HPDE6-E6E7 (cell line): ENCODE measurements at regions not wholly inside any gene's neighbourhood (a gene's known extent, or its start where the extent isn't known, plus 50 kb on each side); places are given as distances from the start of the nearest gene placed in this dataset.

Experiments
- DNase-seq: peaks from one replicate; pipeline ENCODE4 v3.0.0; 2011; ENCODE audit warnings: missing footprints; ENCODE audit errors: extremely low spot score

DNA sequence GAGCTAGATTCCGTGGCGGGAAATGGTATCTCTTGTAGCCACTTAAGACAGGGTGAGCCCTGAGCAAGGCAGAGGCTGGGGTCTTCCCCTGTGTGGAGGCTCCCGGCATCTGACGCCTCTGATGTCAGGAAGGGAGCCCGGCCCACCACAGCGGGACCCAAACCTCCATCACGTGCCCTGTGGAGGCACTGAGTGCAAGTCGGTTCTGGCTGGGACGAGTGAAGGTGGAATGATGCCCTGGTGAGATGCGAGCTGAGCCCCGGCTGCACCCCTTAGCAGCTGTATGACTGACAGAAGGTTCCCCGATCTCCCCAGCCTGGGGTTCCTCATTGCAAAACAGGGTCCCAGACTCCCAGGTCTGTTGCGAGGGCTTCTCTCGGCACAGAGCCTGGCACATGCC, 187.4 kb upstream of the TNRC6C start:
- no peak for DNase-seq

DNA sequence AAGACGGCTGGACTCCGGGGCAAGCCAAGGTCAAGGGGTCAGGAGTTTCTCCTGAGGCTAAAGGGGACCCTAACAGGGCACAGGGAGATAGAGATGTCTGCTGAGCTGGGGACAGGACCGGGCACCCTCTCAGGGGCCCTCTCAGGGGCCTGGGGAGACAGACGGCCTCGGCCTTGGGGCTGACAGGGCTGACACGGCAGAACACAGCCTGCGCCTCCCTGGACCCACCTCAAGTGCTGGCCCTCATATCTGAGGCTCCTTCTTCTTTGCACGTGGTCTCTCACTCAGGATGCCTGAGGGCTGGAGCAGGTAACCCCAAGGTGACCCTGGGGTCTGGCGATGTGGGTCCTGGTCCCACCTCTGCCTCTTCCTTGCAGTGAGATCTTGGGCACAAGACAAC, 186.9 kb upstream of the TNRC6C start:
- no peak for DNase-seq

DNA sequence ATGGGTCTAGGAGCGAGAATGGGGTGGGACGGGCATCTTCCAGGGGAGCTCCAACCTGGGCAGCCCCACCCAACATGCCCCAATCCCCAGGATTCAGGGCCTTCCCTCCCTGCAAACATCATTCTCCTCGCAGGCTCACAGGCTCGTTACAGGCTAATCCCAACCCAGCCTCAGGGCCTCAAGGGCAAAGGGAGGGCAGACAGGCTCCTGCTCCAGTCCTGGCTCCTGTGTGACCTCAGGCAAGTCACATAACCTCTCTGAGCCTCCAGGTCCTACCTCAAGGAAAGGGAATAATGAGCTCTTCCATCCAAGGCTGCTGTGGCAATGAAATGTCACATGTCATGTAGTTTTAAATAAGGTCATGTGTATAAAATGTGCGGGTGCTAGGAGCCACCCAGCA, 186.5 kb upstream of the TNRC6C start:
- DNase-seq, result no peak

DNA sequence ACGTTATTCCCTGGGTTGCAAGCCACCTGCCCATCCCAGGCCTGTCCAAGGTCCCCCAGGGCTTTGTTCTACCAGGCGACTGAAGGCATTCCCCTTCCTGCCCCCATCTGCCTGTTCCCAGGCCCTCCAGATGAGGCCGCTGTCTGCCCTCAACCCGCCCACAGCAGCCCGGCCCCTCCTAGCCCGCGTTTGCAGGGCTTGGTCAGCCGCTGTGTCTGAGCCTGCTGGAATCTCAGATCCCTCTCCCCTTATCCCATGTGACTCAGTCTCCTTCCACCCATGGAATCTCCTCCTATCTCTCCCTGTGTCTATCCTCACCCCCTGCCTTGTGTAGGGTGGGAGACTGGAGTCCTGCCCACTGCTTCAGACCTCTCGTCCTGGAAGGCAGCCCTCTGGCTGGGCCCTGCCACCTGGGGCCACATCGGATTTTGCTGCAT, 186.0 kb upstream of the TNRC6C start:
- DNase-seq, result no peak

DNA sequence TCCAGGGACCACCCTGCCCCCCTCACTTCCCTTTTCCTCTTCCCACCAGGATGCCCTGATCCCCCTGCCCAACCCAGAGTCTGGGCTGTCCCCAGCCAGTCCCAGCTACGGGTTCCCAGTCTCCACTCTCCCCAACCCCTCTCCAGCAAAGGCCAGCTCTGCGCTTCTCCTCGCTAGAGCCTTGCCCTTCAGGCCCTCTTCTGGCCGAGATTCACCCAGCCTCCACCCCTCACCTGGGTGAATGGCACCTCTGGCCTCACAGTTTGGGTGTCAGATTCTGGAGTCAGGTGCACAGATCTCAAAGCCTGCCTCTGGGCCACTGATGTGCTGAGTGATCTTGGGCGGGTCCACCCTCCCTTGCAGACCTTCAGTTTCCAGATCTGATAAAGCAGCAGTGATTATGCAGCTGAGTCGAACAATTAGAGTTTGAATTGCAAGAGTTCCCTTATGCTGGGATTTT, 185.6 kb upstream of the TNRC6C start:
- DNase-seq, result no peak

DNA sequence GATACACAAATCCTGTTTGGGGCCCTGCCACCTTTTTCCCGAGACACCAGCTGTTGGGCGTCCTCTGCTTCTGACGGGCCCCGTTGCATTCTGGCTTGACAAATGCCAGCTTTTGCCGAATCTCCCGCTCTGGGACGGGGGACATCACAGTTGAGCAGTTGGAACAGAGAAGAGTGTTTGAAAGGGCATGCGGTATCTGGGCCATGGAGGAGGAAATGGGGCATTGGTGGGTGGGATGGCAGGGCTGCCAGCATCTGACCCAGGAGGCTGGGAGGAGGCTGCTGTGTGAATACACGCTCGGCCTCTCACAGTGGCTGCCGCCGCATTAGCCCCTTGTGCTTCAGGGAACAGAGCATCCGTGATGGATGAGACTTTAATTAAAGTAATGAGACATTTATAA, 184.3 kb upstream of the TNRC6C start:
- no peak for DNase-seq

DNA sequence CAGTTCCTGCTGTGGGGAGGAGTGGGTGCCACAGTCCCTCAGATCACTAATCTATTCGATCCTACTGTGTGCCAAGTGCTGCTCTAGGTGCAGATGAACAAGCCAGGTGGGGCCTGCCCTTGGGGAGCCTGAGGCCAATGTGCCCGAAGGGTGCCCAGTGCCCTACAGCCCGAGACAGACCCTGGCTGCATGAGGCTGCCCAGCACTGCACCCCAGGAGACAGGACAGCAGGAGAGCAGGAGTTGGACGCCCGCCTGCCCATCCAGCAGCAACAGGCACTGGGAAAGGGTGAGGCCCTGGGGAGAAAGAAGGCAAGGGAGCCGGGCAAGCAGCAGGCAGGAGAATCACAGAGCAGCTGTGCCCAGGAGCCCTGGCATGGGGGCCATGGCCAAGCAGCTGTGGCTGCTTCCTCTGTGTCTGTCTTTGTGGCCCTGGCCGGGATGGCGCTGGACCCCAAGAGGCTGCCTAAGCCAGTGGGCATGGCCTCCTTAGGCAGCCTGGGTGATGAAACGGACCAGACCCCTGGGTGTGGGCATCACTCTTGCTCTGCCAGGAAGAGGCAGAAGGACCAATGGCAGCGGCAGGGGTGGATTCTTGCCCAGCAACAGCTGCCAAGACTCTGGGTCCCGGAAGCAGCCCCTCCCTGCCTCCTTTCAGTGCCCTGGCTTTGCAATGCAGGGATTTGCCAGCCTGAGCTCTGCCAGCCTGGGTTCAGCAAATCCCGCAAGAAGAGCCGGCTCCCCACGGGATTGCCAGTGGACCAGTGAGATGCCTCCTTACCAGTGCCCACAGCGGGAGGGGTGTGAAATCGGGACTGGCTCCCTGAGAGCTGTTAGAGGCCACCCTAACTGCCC, 179.6 kb upstream of the TNRC6C start:
- no peak for DNase-seq

DNA sequence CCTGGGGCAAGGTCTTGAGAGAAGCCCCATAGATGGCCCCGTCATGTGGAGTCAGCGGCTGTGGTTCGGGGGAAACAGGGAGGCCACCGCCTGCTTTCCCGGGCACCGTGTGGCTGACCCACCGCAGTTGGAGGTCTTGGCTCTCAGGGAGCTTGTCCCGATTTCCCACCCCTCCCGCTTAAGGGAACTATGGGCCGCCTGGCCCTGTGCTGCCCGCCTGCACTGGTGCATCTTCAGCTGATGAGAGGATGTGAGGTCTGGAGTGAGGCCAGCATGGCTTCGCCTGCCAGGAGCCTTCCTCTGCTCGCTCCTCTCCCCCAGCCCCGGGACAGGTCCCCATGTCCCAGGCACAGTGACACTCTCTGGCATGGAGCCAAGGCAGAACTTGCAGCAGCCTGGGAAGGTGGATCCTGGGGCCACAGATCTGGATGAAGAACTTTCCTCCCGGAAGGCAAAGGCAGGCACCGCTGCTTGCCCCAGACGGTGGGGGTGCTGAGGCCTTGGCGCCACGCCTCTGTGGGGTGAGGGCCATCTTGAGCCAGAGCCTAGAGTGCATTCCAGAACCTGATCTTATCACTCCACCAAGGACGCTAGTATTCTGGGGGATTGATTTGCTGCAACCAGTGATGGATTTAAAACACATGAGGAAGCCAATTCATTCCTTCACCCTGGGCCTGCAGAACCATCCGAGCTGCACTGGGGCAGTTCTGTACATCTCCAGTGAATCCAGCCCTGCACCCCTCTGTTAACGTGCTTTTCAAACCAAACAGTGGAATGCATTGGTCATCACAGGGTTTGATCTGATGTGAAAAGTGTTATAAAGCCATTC, 178.6 kb upstream of the TNRC6C start:
- DNase-seq, result no peak

DNA sequence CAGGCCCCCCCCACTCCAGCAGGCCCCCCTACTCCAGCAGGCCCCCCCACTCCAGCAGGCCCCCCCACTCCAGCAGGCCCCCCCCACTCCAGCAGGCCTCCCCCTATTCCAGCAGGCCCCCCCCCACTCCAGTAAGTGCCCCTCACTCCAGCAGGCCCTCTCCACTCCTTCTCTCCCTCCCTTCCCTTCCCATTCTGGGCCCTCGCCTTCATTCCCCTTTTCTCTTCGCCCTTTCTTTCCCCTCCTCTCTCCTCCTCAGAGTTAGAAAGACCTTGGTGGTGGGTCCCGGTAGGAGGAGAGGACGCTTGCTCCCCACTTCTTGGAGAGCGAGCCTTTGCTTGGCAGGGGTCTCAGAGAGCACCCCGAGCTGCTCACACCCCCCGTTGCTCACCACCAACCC, 177.0 kb upstream of the TNRC6C start:
- DNase-seq, result no peak

DNA sequence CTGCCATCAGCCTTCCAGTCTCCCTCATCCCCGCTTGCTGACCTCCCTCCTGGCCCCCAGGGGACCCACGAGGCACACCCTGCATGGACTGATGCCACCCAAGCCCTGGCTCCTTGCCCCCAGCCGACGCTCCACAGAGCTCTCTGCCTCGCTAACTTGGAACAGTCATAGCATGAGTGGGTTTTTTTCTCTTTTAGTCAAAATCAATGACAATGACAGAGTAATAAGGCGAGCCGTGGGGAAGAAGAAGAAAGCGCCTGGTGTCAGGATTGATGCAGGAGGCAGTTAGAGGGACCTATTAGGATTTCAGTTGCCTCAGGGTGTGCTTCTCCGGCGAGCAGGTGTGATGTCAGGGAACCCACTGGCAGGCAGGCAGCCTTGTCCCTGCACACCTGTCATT, 176.3 kb upstream of the TNRC6C start:
- DNase-seq, result no peak

DNA sequence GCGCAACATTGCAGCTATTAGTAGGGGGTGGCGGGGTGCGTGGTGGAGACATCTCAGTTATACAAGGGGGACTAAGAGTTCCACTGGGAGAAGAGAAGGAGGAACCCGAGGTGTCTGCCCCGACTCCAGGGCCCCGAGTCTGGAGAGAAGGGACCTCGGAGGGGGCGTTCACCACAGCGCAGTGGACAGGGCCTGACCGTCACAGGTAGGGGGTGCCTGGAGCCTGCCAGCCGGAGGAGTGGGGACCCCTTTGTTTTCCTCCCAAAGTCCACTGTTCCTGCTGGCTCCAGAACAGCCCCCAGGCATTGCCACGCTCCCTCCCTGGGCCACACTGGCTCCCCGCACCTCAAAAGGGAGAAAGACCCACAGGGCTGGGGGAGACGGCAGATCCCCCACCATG, 175.9 kb upstream of the TNRC6C start:
- no peak for DNase-seq

DNA sequence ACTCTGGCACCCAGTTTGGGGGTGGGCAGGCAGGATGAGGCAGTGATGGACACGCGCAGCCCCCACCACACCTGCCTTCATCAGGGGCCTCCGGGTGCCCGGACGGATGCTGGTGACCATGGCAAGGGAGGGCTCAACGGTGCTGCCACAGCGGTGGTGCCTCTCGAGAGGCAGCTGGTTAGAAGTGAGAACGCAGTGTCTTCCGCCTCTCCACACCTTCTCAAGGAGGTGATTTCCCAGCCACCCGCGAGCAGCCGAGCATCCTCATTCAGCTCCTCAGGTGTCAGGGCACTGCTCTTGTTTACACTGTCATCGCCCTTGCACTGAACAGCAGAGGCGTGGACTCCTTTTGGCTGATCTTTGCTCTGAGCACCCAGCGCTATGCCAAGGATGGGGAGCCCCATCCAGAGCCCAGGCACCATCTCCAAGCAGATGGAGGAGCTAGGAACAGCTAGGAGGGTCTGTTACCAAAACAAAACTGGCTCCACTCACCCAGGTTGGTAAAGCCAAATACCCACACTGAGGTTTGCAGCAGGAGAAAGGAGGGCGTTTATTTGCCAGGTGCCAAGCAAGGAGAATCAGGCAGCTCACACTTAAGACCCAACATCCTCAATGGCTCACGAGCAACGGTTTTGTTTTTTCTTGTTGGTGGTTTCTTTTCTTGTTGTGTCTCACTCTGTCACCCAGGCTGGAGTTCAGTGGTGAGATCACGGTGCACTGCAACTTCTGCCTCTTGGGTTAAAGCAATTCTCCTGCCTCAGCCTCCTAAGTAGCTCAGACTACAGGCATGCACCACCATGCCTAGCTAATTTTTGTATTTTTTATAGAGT, 174.3 kb upstream of the TNRC6C start:
- no peak for DNase-seq

DNA sequence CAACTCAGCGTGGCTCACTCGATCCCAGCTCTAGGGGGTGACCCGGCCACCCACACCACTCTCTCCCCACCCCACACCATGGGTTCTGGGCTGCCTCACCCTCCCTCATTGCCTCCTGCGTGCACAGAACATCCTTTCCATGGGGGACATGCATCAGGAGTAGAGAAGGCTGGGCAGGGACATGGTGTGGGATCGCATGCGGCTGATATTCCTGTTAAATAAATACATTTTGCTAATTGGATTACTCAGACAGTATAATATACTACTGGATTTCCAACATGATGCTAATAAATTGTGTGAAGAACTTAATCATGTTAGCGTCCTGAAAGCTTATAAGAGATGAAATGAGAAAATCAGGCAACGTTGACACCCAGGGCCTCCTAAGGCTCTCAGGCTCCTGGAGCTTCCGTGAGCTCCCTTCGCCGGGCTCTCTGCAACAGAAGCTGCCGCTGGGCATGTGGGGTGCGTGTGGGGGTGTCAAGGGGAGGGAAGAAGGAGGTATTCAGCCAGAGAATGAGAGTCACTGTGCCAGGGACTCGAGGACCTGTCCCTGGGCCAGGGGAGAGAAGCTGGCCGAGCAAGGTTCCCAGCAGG, 173.1 kb upstream of the TNRC6C start:
- DNase-seq, result no peak

DNA sequence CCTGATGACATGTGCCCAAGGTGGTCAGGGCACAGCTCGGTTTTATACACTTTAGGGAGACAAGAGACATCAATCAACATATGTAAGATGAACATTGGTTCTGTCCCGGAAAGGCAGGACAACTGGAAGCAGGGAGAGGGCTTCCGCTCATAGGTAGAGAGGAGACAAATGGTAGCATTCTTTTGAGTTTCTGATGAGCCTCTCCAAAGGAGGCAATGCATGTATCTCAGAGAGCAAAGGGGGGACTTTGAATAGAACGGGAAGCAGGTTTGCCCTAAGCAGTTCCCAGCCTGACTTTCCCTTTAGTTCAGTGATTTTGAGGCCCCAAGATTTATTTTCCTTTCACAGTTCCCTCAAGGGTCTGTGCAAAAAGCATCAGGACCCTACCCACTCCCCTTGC, 172.4 kb upstream of the TNRC6C start:
- no peak for DNase-seq

DNA sequence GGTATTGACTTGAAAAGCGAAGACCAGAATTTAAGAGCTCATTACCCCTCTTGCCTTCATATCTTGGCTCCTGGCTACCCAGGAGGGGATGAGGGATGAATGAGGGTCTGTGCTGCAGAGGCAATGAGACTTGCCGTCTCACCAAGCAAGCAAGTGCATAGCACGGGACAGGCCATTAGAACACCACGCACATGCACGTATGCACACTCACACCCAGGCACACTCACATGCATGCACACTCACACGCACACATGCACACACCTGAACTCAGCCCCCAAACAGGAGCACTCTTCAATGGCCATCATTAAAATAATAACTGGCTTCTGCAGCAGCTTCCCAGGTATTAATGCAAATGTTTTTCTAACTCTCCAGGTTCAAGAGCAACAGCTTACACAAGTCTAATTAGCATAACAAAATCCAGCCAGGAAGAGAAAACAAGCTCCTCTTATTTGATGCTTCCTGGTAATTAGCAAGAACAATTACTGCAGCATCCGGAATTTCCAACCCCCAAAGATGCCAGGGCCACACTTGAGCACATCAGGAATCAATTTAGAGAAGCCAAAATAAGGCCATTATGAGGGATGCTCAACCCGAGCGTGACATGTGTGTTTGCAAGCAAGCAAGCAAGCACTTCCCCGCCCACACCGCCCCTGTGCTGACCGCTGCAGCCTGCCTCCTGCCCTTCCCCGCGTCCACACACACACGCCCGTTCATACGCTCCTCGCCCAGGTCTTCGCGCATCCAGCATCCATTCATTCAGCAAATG, 171.6 kb upstream of the TNRC6C start:
- no peak for DNase-seq

DNA sequence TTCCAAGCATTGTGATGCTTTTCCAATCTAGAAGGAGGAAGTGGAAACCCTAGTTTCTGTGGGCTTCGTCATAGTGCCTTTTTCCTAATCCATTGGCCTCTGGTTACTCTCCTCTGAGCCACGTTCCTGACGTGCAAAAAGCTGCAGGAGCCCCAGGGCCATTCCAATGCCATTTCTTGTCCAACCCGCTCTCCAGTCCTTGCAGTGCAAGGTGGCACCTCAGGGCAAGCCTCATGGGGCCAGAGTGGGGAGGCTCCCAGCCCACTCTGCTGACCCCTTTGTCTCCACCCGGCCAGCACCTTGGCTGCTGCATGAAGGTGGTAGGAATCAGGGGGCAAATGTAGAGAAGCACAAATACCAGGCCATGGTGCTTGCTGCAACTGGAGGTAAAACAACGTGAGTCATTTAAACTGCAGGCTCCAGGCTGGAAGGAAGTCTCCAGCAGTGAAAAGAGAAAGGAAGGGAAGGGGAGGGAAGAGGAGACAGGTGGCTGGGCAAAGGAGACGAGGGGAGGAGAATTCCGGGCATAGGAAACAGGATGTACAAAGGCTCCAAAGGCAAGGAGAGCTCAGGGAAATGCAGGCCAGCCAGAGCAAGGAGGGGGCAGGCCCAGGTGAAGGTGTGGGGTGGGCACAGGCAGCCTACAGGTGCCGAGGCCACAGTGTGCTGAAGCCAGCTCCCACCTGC, 168.2 kb upstream of the TNRC6C start:
- no peak for DNase-seq

DNA sequence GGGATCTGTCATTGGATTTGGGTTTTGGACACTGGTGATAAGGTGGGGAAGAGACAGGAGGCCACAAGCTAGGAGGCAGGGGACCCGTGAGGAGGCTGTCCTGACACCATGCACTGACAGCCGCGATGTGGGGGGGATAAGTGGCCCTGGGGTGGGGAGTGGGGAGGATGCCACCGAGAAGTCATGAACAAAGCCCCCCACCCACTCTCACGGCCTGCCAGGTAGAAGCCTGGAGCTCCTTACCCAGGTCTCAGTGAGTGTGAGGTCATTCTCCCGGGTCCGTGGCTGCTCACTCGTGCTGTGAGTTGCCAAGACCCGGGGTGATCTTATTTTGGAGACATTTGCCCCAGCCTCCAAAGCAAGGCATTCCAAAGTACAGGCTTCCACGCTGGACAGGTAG, 165.9 kb upstream of the TNRC6C start:
- no peak for DNase-seq

DNA sequence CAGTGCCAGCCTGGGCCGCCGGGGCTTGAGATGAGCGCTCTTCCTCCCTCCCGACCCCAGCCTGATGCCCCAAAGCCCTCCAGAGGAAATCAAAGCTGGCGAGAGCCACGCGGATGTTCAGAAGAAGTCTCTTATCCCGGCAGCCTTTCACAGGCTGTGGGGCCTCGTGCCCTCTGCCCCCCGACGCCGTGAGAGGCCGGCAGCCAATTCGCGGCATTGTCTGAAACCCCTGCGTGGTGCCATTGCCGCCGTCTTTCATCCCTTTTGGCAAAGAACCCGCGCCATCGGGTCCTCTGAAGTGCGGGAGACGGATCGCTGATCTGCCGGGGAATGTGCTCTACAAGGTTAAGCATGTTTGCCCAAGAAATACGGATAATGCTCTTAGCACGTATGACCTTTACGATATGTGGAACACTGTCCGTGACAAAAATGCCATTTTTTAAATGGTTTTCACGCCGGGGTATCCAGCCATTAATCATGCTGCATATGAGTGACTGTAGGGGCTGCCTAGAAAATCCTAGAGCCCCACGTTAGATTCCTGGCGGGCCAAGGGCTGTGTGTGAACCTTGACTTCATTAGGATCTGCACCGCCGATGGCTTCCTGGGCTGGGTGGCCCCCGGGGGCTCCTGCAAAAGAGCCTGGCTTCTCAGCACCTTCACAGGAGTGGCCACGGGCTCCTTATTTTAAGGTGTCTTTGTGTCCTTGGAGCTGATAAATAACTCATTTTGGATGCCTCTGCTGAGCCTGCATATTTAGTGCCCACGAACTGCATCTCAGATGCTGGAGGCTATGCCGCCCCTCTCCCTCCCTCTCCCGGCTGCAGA, 165.1 kb upstream of the TNRC6C start:
- no peak for DNase-seq

DNA sequence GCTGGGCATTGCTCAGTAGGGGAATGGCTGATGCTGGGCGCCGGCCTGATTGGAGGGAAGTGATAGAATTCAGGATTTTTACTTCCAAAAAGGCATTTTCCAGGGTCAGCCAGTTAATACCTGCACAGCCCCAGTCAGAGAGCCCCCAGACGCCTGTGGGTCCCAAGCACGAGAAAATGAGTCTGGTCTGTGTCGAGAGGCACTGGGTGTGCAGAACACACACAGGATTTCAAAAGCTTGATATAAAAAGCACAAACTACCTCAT, 164.6 kb upstream of the TNRC6C start:
- DNase-seq, result no peak

DNA sequence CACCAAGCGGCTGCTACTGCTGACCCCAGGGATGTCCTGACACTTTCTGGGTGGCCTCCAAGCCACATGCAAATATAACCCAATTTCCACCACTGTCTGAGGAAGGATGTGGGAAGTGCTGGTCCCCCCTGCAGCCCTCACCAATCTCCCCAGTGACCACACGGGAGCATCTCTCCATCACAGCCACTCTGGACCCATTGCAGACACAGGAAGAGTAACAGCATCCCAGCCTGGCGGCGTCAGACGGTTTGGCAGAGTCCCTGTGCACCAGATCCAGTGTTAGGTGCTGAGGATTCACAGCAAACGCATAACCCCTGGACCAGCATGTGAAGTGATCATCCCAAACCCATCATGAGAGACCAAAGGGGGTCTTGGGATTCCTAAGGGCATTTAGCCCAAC, 163.7 kb upstream of the TNRC6C start:
- no peak for DNase-seq
